ENCODE measurements at regions not wholly inside any gene's neighbourhood (a gene's known extent, or its start where the extent isn't known, plus 50 kb on each side); places are given as distances from the start of the nearest gene placed in this dataset.

GRCh38 chr11:122165607-122166371 is 49.8 kb upstream of the BLID start:
- no peak for DNase-seq
